Neural progenitor cell (in vitro differentiated cells): ENCODE measurements at regions not wholly inside any gene's neighbourhood (a gene's known extent, or its start where the extent isn't known, plus 50 kb on each side); places are given as distances from the start of the nearest gene placed in this dataset.

Source experiments
- DNase-seq: peaks from one replicate; pipeline ENCODE4 v3.0.0-alpha.2; 2016; ENCODE audit warnings: low spot score
- H2AFZ ChIP-seq: fragments of 200-600 bp; sonication (generic); replicated peaks from 2 replicates; pipeline ENCODE4 v1.6.1; 2016; ENCODE audit warnings: antibody characterized with exemption
- H3F3A ChIP-seq: fragments of 200-600 bp; sonication (generic); 2 replicates; pipeline ENCODE4 v1.6.1; 2016; ENCODE audit warnings: antibody characterized with exemption, low read depth
- H3K27ac ChIP-seq: fragments of 200-600 bp; sonication (generic); 2 replicates; pipeline ENCODE4 v1.5.1; 2016; ENCODE audit warnings: mild to moderate bottlenecking
- H3K27me3 ChIP-seq: fragments of 200-600 bp; sonication (generic); 2 replicates; pipeline ENCODE4 v1.6.1; 2016; ENCODE audit warnings: mild to moderate bottlenecking, moderate library complexity
- H3K36me3 ChIP-seq: fragments of 200-600 bp; sonication (generic); 2 replicates; pipeline ENCODE4 v1.5.1; 2016
- H3K4me1 ChIP-seq: fragments of 200-600 bp; sonication (generic); 2 replicates; pipeline ENCODE4 v1.6.1; 2016; ENCODE audit warnings: mixed run types
- H3K4me2 ChIP-seq: fragments of 200-600 bp; sonication (generic); 2 replicates; pipeline ENCODE4 v1.6.1; 2016
- H3K4me3 ChIP-seq: fragments of 200-600 bp; sonication (generic); 2 replicates; pipeline ENCODE4 v1.5.1; 2016
- H3K79me2 ChIP-seq: fragments of 200-600 bp; sonication (generic); 2 replicates; pipeline ENCODE4 v1.6.1; 2016; ENCODE audit warnings: low read depth
- H3K9ac ChIP-seq: fragments of 200-600 bp; sonication (generic); 2 replicates; pipeline ENCODE4 v1.6.1; 2016
- H3K9me3 ChIP-seq: fragments of 200-600 bp; sonication (generic); 2 replicates; pipeline ENCODE4 v1.5.1; 2016; ENCODE audit warnings: low read depth
- H4K20me1 ChIP-seq: fragments of 200-600 bp; sonication (generic); 2 replicates; pipeline ENCODE4 v1.6.1; 2016; ENCODE audit warnings: low read depth
- H3K27ac Mint-ChIP-seq: 3 replicates; pipeline ENCODE4 v1.8.0; 2021; ENCODE audit warnings: mixed read lengths
- H3K27me3 Mint-ChIP-seq: 2 replicates; pipeline ENCODE4 v1.8.0; 2022; ENCODE audit warnings: low read depth, mild to moderate bottlenecking, inconsistent platforms, moderate library complexity, mixed read lengths; ENCODE audit not compliant: insufficient read depth
- H3K36me3 Mint-ChIP-seq: 3 replicates; pipeline ENCODE4 v1.8.0; 2021; ENCODE audit warnings: mixed read lengths
- H3K4me1 Mint-ChIP-seq: 3 replicates; pipeline ENCODE4 v1.8.0; 2021; ENCODE audit warnings: mixed read lengths
- H3K4me3 Mint-ChIP-seq: 3 replicates; pipeline ENCODE4 v1.8.0; 2021; ENCODE audit warnings: mild to moderate bottlenecking, moderate library complexity, mixed read lengths
- H3K9me3 Mint-ChIP-seq: 3 replicates; pipeline ENCODE4 v1.8.0; 2020; ENCODE audit warnings: mixed read lengths
- CTCF ChIP-seq: fragments of 200-600 bp; sonication (generic); IDR thresholded peaks from 2 replicates; pipeline ENCODE4 v1.5.1; 2017; ENCODE audit warnings: antibody characterized with exemption, mild to moderate bottlenecking
- EZH2 ChIP-seq: fragments of 200-600 bp; sonication (generic); IDR thresholded peaks from 2 replicates; pipeline ENCODE4 v1.6.1; 2017; ENCODE audit warnings: antibody characterized with exemption, mild to moderate bottlenecking, moderate library complexity
- EZH2phosphoT487 ChIP-seq: fragments of 200-600 bp; sonication (generic); IDR thresholded peaks from 2 replicates; pipeline ENCODE4 v1.6.1; 2017; ENCODE audit warnings: antibody characterized with exemption

DNA sequence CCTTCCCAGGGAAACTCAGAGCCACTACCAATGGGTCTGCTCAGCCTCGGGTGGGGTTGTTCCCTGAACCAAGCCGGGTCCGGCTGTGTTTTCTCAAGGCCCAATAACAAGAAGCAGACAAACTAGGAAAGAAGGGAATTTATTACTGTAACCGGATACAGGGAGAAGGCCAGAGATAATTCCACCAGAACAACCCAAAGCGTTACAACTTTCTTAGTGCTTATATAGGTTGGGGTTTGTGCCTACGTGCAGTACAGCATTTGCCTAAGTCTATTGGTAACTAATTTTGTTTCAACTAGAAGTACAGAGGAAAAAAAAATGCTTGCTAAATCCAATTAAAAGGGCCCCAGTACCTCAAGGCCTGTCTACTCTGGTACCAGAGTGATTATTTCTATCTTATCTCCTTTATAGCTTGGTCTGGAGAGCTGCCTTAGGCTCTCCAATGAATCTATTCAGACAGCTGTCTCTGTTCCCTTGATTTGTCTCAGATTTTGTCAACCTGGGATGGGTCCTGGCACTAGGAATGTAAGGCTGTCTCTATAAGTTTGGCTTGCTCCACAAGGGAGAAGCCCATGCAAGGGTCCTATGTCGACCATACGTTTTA is 57.3 kb upstream of the CCDC190 start:
- Mint-ChIP-seq H3K27ac (no peak overlapping the region), H3K27me3 (no peaks in the 10 kb centered on the region), H3K9me3 (peaks cover 7% of the 10 kb centered on the region), H3K4me3 (no peak overlapping the region), H3K4me1 (no peaks in the 10 kb centered on the region), H3K36me3 (no peaks in the 10 kb centered on the region)
- peak overlapping the region; percentile 42 for H2AFZ ChIP-seq
- no peak for DNase-seq
- TF ChIP-seq CTCF, result no peak
- TF ChIP-seq EZH2phosphoT487, result no peak
- no peak for TF ChIP-seq EZH2
- H3K4me2 ChIP-seq, result no peak overlapping the region
- no peaks in the 10 kb centered on the region for H3K36me3 ChIP-seq
- no peak overlapping the region for H3K4me3 ChIP-seq
- H3K9ac ChIP-seq, result no peak overlapping the region
- no peaks in the 10 kb centered on the region for H4K20me1 ChIP-seq
- no peaks in the 10 kb centered on the region for H3K79me2 ChIP-seq
- peaks cover 6% of the 10 kb centered on the region for H3K4me1 ChIP-seq
- H3K9me3 ChIP-seq, result no peaks in the 10 kb centered on the region
- no peaks in the 10 kb centered on the region for H3K27me3 ChIP-seq
- H3F3A ChIP-seq, result no peaks in the 10 kb centered on the region
- no peak overlapping the region for H3K27ac ChIP-seq

DNA sequence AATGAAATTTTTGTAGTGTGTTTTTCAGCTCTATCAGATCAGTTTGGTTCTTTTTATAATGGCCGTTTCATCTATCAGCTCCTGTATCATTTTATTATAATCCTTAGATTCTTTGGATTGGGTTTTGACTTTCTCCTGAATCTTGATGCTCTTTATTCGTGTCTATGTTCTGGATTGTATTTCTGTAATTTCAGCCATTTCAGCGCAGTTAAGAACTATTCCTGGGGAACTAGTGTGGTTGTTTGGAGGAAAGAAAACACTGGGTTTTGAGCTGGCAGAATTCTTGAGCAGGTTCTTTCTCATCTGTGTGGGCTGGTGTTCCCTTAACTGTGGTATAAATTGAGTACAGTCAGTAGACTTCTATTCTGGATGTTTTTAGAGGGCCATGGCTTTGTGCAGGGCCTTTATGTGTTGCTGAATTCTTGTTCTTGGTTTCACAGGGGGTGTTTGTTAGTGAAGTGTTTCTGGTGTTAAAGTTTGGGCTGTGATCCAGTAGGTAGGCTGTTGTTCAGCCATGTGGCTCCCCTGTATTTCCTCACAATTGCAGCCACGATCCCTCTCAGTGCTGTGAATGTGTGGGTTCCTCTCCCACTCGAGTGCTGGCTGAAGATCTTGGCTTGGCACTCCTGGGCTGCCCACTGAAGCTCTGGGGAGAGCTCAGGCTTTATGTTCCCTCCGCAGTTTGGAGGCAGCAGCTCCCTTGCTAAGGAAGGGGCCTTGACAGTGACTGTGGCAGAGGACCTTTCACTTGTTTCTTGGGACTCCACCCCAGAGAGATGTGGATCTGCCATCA is 56.0 kb upstream of the CCDC190 start:
- no peak for DNase-seq
- Mint-ChIP-seq H3K4me1 (no peaks in the 10 kb centered on the region), H3K27ac (no peak overlapping the region), H3K9me3 (peaks cover 14% of the 10 kb centered on the region), H3K36me3 (peaks cover 2% of the 10 kb centered on the region), H3K27me3 (no peaks in the 10 kb centered on the region), H3K4me3 (no peak overlapping the region)
- Histone ChIP-seq H3F3A (no peaks in the 10 kb centered on the region), H3K27me3 (no peaks in the 10 kb centered on the region), H2AFZ (no peak overlapping the region), H3K9ac (no peak overlapping the region), H3K27ac (no peak overlapping the region), H3K36me3 (no peaks in the 10 kb centered on the region), H3K4me3 (no peak overlapping the region), H3K79me2 (no peaks in the 10 kb centered on the region), H3K4me1 (no peaks in the 10 kb centered on the region), H3K9me3 (peaks cover under 1% of the 10 kb centered on the region), H4K20me1 (no peaks in the 10 kb centered on the region), H3K4me2 (no peak overlapping the region)
- TF ChIP-seq EZH2phosphoT487, result no peak
- no peak for TF ChIP-seq EZH2

DNA sequence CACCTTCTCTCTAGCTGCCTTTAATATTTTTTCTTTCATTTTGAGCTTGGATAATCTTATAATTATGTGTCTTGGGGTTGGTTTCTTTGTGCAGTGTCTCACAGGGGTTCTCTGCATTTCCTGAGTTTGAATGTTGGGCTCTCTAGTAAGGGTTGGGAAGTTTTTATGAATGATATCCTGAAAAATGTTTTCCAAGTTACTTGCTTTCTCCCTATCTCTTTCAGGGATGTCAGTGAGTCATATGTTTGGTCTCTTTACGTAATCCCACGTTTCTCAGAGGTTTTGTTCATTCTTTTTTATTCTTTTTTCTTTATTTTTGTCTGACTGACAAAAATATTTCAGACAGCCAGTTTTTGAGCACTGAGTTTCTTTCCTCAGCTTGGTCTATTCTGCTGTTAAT is 55.4 kb upstream of the CCDC190 start:
- peaks cover 3% of the 10 kb centered on the region for H3K9me3 ChIP-seq
- no peak for DNase-seq
- H3K4me1 Mint-ChIP-seq, result no peaks in the 10 kb centered on the region
- H3K9ac ChIP-seq, result no peak overlapping the region
- no peaks in the 10 kb centered on the region for H3K36me3 ChIP-seq
- no peaks in the 10 kb centered on the region for H3K79me2 ChIP-seq
- H3K4me3 ChIP-seq, result no peak overlapping the region
- no peaks in the 10 kb centered on the region for H3K27me3 Mint-ChIP-seq
- H3K27ac ChIP-seq, result no peak overlapping the region
- peaks cover 17% of the 10 kb centered on the region for H3K9me3 Mint-ChIP-seq
- no peaks in the 10 kb centered on the region for H3F3A ChIP-seq
- H3K4me1 ChIP-seq, result no peaks in the 10 kb centered on the region
- no peaks in the 10 kb centered on the region for H3K27me3 ChIP-seq
- TF ChIP-seq EZH2 (no peak), CTCF (no peak), EZH2phosphoT487 (no peak)
- no peaks in the 10 kb centered on the region for H4K20me1 ChIP-seq
- no peak overlapping the region for H3K27ac Mint-ChIP-seq
- H2AFZ ChIP-seq, result no peak overlapping the region
- no peak overlapping the region for H3K4me2 ChIP-seq
- no peak overlapping the region for H3K4me3 Mint-ChIP-seq
- peaks cover 3% of the 10 kb centered on the region for H3K36me3 Mint-ChIP-seq

- Histone ChIP-seq H3K4me2 (no peak overlapping the region), H3F3A (no peaks in the 10 kb centered on the region), H3K27me3 (no peaks in the 10 kb centered on the region), H3K79me2 (no peaks in the 10 kb centered on the region), H3K9ac (no peak overlapping the region), H3K4me1 (no peaks in the 10 kb centered on the region), H2AFZ (no peak overlapping the region), H3K36me3 (no peaks in the 10 kb centered on the region), H3K27ac (no peak overlapping the region), H3K9me3 (peaks cover 3% of the 10 kb centered on the region), H3K4me3 (no peak overlapping the region), H4K20me1 (no peaks in the 10 kb centered on the region)
- TF ChIP-seq CTCF, result no peak
- no peak for TF ChIP-seq EZH2
- TF ChIP-seq EZH2phosphoT487, result no peak
- H3K4me1 Mint-ChIP-seq, result no peaks in the 10 kb centered on the region
- H3K27me3 Mint-ChIP-seq, result no peaks in the 10 kb centered on the region
- H3K36me3 Mint-ChIP-seq, result peaks cover 3% of the 10 kb centered on the region
- DNase-seq, result no peak
- H3K27ac Mint-ChIP-seq, result no peak overlapping the region
- peaks cover 18% of the 10 kb centered on the region for H3K9me3 Mint-ChIP-seq
- H3K4me3 Mint-ChIP-seq, result no peak overlapping the region
Observed at GRCh38 chr1:162914601-162915000, 53.6 kb upstream of the CCDC190 start.
